DND-41 (cell line): ENCODE measurements at regions not wholly inside any gene's neighbourhood (a gene's known extent, or its start where the extent isn't known, plus 50 kb on each side); places are given as distances from the start of the nearest gene placed in this dataset.

ENCODE experiments used
- ATAC-seq: fragments of 200-7000 bp; cut with Tn5 transposase; 3 replicates; pipeline ENCODE4 v1.9.1; 2021; ENCODE audit warnings: low read depth; ENCODE audit not compliant: insufficient read depth
- DNase-seq: peaks from one replicate; pipeline ENCODE4 v3.0.0-alpha.2; 2020
- H2AFZ ChIP-seq: 2 replicates; pipeline ENCODE4 v1.6.0; 2012; ENCODE audit warnings: low read depth, low read length
- H3K27ac ChIP-seq: 2 replicates; pipeline ENCODE4 v1.5.1; 2012; ENCODE audit warnings: low read length, inconsistent platforms
- H3K27me3 ChIP-seq: fragments of 200-600 bp; sonication (generic); 2 replicates; pipeline ENCODE4 v1.6.0; 2012; ENCODE audit warnings: low read length, mild to moderate bottlenecking, inconsistent platforms; ENCODE audit not compliant: insufficient read depth, poor library complexity
- H3K36me3 ChIP-seq: 2 replicates; pipeline ENCODE4 v1.5.1; 2012; ENCODE audit warnings: low read length, inconsistent platforms; ENCODE audit not compliant: insufficient read depth
- H3K4me1 ChIP-seq: 2 replicates; pipeline ENCODE4 v1.5.1; 2012; ENCODE audit warnings: mild to moderate bottlenecking, low read length; ENCODE audit not compliant: insufficient read depth
- H3K4me2 ChIP-seq: 2 replicates; pipeline ENCODE4 v1.6.0; 2012; ENCODE audit warnings: mild to moderate bottlenecking, moderate library complexity, low read length, inconsistent platforms; ENCODE audit not compliant: insufficient read depth
- H3K4me3 ChIP-seq, 2 experiments: fragments of 200-600 bp in 1 of 2; shearing (Covaris generic) in 1 of 2; 2 replicates each; pipeline ENCODE4 v1.5.1; 2012 to 2016; ENCODE audit warnings: inconsistent platforms in 2 of 2, low read length in 2 of 2, mild to moderate bottlenecking in 2 of 2, low read depth in 1 of 2, moderate library complexity in 1 of 2
- H3K79me2 ChIP-seq: 2 replicates; pipeline ENCODE4 v1.6.0; 2012; ENCODE audit warnings: low read length, inconsistent platforms; ENCODE audit not compliant: insufficient read depth
- H3K9ac ChIP-seq: 2 replicates; pipeline ENCODE4 v1.6.0; 2012; ENCODE audit warnings: low read depth, mild to moderate bottlenecking, inconsistent platforms, low read length, moderate library complexity
- H3K9me3 ChIP-seq: 2 replicates; pipeline ENCODE4 v1.5.1; 2012; ENCODE audit warnings: low read length, moderate library complexity, mild to moderate bottlenecking, inconsistent platforms; ENCODE audit not compliant: insufficient read depth, severe bottlenecking
- H4K20me1 ChIP-seq: 2 replicates; pipeline ENCODE4 v1.6.0; 2012; ENCODE audit warnings: low read length; ENCODE audit not compliant: insufficient read depth
- EZH2 ChIP-seq: IDR thresholded peaks from 3 replicates; pipeline ENCODE4 v1.6.1; 2012; ENCODE audit warnings: borderline replicate concordance, low read depth, mild to moderate bottlenecking, moderate library complexity, low read length, inconsistent platforms; ENCODE audit not compliant: severe bottlenecking
- TF ChIP-seq, protein P1 (sequence below): IDR thresholded peaks from 2 replicates; pipeline ENCODE4 v1.5.1; 2012; ENCODE audit warnings: borderline replicate concordance, low read length, moderate library complexity, mild to moderate bottlenecking; ENCODE audit not compliant: poor library complexity, severe bottlenecking; ENCODE audit errors: extremely low read depth

DNA sequence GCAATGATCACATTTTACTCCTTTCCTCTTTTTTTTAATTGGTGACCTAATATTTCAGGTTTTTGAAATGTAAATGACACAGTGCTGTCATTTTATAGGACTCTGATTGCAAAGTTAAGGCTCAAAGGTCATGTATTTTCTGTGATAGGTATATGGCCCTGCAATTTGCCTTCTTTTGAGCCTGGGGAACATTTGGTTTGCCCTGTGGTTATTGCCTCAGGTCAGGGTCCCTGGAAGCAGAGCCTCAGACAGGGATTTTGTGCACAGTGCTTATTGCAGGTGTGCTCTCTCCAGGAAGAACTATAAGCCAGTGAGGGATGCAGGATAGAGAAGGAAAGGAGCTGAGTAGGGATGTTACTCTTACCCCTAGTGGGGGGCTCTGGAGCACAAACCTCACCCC, 229.3 kb upstream of the ECI2 start:
- H3K4me2 ChIP-seq = no peak overlapping the region
- H3K36me3 ChIP-seq = no peaks in the 10 kb centered on the region
- H3K4me1 ChIP-seq = no peaks in the 10 kb centered on the region
- H3K9ac ChIP-seq = no peak overlapping the region
- H4K20me1 ChIP-seq = no peaks in the 10 kb centered on the region
- H3K9me3 ChIP-seq = no peaks in the 10 kb centered on the region
- ATAC-seq (no peak), DNase-seq (no peak)
- H3K27ac ChIP-seq = no peak overlapping the region
- H3K4me3 ChIP-seq = no peak overlapping the region
- H3K79me2 ChIP-seq = no peaks in the 10 kb centered on the region
- no peak overlapping the region for H2AFZ ChIP-seq
- peaks cover 7% of the 10 kb centered on the region for H3K27me3 ChIP-seq
- no peak for TF ChIP-seq EZH2
- TF ChIP-seq, protein P1, sequence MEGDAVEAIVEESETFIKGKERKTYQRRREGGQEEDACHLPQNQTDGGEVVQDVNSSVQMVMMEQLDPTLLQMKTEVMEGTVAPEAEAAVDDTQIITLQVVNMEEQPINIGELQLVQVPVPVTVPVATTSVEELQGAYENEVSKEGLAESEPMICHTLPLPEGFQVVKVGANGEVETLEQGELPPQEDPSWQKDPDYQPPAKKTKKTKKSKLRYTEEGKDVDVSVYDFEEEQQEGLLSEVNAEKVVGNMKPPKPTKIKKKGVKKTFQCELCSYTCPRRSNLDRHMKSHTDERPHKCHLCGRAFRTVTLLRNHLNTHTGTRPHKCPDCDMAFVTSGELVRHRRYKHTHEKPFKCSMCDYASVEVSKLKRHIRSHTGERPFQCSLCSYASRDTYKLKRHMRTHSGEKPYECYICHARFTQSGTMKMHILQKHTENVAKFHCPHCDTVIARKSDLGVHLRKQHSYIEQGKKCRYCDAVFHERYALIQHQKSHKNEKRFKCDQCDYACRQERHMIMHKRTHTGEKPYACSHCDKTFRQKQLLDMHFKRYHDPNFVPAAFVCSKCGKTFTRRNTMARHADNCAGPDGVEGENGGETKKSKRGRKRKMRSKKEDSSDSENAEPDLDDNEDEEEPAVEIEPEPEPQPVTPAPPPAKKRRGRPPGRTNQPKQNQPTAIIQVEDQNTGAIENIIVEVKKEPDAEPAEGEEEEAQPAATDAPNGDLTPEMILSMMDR = no peak

DNA sequence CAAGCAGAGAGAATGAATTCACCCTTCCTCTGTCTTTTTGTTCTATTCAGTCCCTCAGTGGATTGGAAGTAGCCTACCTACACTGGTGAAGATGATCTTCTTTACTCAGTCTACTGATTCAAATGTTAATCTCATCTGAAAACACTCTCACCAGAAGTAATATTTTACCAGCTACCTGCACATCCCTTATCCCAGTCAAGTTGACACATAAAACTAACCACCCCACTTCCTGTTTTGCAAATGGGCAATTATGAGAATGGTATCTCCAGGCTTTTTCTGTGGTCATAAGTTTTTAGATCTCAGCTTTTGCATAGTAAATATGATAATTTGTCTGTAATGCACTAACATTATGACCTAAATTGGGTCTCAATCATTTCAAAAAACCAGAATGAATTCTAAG, 228.8 kb upstream of the ECI2 start:
- no peaks in the 10 kb centered on the region for H3K9me3 ChIP-seq
- no peaks in the 10 kb centered on the region for H3K36me3 ChIP-seq
- no peak overlapping the region for H2AFZ ChIP-seq
- no peaks in the 10 kb centered on the region for H3K4me1 ChIP-seq
- no peaks in the 10 kb centered on the region for H3K79me2 ChIP-seq
- H3K27me3 ChIP-seq = peaks cover 7% of the 10 kb centered on the region
- DNase-seq (no peak), ATAC-seq (no peak)
- no peak overlapping the region for H3K9ac ChIP-seq
- no peak for TF ChIP-seq EZH2
- TF ChIP-seq, protein P1 = no peak
- H3K4me2 ChIP-seq = no peak overlapping the region
- no peaks in the 10 kb centered on the region for H4K20me1 ChIP-seq
- no peak overlapping the region for H3K27ac ChIP-seq
- no peak overlapping the region for H3K4me3 ChIP-seq

DNA sequence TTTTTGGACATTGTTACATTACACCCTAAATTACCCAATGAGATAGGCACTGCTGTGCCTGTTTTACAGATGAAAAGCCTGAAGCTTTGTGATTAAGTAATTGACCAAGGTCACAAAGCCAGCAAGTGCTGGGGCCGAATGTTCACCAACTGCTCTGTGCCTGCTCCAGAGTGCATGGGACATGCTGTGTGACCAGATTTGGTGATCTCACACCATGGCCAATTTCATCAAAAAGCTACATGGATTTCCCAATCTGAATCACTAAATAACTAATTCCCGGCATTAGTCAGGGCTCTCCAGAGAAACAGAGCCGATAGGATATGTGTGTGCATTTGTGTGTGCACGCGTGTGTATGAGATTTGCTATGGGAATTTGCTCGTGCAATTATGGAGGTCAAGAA, 228.3 kb upstream of the ECI2 start:
- no peak overlapping the region for H2AFZ ChIP-seq

More for the DNA sequence above, 228.3 kb upstream of the ECI2 start:
- no peak for TF ChIP-seq EZH2
- TF ChIP-seq, protein P1 = no peak
- DNase-seq (no peak), ATAC-seq (no peak)
- no peak overlapping the region for H3K4me2 ChIP-seq
- H4K20me1 ChIP-seq = no peaks in the 10 kb centered on the region
- no peaks in the 10 kb centered on the region for H3K36me3 ChIP-seq
- H3K4me1 ChIP-seq = no peaks in the 10 kb centered on the region
- H3K79me2 ChIP-seq = no peaks in the 10 kb centered on the region
- H3K27me3 ChIP-seq = peaks cover 7% of the 10 kb centered on the region
- H3K9ac ChIP-seq = no peak overlapping the region
- H3K9me3 ChIP-seq = no peaks in the 10 kb centered on the region
- H3K27ac ChIP-seq = no peak overlapping the region
- H3K4me3 ChIP-seq = no peak overlapping the region
